Lung (tissue), 11 donors: ENCODE measurements at regions not wholly inside any gene's neighbourhood (a gene's known extent, or its start where the extent isn't known, plus 50 kb on each side); places are given as distances from the start of the nearest gene placed in this dataset.
A peak's percentile ranks its signal among the peaks of the same experiment; 100 is the strongest.

Experiments
- ATAC-seq: fragments of 200-7000 bp; cut with Tn5 transposase; one replicate; pipeline ENCODE4 v1.9.1; 2020; ENCODE audit warnings: moderate number of reproducible peaks; ENCODE audit not compliant: insufficient read depth, low FRiP score
- DNase-seq, 3 donors: peaks; one replicate each; pipeline ENCODE4 v3.0.0-alpha.2; 2013 to 2017
- H3K27ac ChIP-seq, 2 donors: one replicate each; pipeline ENCODE4 v1.5.1; 2013; ENCODE audit warnings: mild to moderate bottlenecking in 2 of 2, moderate library complexity in 2 of 2, control low read depth in 1 of 2, inconsistent platforms in 1 of 2, low read depth in 1 of 2, low read length in 1 of 2
- H3K27me3 ChIP-seq, 3 donors: one replicate each; pipeline ENCODE4 v1.5.1; 2013; ENCODE audit warnings: low read length in 2 of 3; ENCODE audit not compliant: control insufficient read depth in 3 of 3, insufficient read depth in 3 of 3
- H3K36me3 ChIP-seq, 4 donors: one replicate each; pipeline ENCODE4 v1.5.1; 2013; ENCODE audit warnings: low read length in 4 of 4, mild to moderate bottlenecking in 1 of 4, moderate library complexity in 1 of 4; ENCODE audit not compliant: control insufficient read depth in 4 of 4, insufficient read depth in 4 of 4
- H3K4me1 ChIP-seq, 5 donors: one replicate each; pipeline ENCODE4 v1.5.1; 2013; ENCODE audit warnings: low read length in 5 of 5, mild to moderate bottlenecking in 2 of 5, moderate library complexity in 1 of 5; ENCODE audit not compliant: control insufficient read depth in 5 of 5, insufficient read depth in 5 of 5
- H3K4me3 ChIP-seq: one replicate; pipeline ENCODE4 v1.5.1; 2013; ENCODE audit warnings: mild to moderate bottlenecking, control low read depth, moderate library complexity
- H3K9ac ChIP-seq, 2 donors: one replicate each; pipeline ENCODE4 v1.5.1; 2013; ENCODE audit warnings: low read length in 2 of 2, control low read depth in 1 of 2; ENCODE audit not compliant: insufficient read depth in 1 of 2
- H3K9me3 ChIP-seq, 4 donors: one replicate each; pipeline ENCODE4 v1.5.1; 2013; ENCODE audit warnings: low read length in 3 of 4, mild to moderate bottlenecking in 1 of 4, moderate library complexity in 1 of 4; ENCODE audit not compliant: control insufficient read depth in 4 of 4, insufficient read depth in 3 of 4
- WGBS, 2 donors: extraction: QIAGEN DNeasy Blood & Tissue Kit; methylation state at CpG; one replicate each; pipeline ENCODE4 v1.1.7; 2013; 5-methylcytosine and 5-hydroxymethylcytosine counted together
- TF ChIP-seq, protein P1 (sequence below): IDR thresholded peaks from 2 replicates; pipeline ENCODE4 v1.5.1; 2012; ENCODE audit warnings: mild to moderate bottlenecking; ENCODE audit errors: control extremely low read depth, extremely low read depth
- donor health status: control.
- donor health status: control.
- donor health status: Bipolar disorder and iron deficiency.
- donor health status: healthy.
- donor health status: DM: yes; HTN: yes; CAD: no.

DNA sequence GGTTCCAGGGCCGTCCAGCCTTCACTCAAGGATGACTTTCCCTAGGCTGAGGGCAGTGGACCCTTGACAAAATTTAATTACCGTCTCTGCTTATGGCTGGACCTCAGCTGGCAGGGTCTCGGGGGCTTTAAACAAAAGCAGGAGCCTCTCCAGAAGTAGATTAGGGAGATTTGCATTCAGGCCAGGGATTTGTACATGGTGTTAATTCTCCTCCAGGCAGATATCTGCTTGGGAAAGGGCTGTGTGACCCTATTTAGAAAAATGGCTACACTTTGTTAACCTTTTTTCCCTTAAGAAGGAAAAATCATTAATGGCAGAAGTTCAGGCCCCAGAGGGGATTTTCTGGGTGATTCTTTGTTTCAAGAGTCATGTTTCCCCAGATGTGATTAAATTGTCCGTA is 329.1 kb upstream of the C2CD4B start:
- Histone ChIP-seq H3K4me3 (no peak overlapping the region), H3K27me3 (no peaks in the 10 kb centered on the region), H3K9ac (no peak overlapping the region), H3K36me3 (no peaks in the 10 kb centered on the region), H3K27ac (no peak overlapping the region), H3K4me1 (peaks cover 0 to 12% (median 0%) of the 10 kb centered on the region in 5 donors), H3K9me3 (no peaks in the 10 kb centered on the region)
- DNase-seq (no peak), ATAC-seq (no peak)
- TF ChIP-seq, protein P1, sequence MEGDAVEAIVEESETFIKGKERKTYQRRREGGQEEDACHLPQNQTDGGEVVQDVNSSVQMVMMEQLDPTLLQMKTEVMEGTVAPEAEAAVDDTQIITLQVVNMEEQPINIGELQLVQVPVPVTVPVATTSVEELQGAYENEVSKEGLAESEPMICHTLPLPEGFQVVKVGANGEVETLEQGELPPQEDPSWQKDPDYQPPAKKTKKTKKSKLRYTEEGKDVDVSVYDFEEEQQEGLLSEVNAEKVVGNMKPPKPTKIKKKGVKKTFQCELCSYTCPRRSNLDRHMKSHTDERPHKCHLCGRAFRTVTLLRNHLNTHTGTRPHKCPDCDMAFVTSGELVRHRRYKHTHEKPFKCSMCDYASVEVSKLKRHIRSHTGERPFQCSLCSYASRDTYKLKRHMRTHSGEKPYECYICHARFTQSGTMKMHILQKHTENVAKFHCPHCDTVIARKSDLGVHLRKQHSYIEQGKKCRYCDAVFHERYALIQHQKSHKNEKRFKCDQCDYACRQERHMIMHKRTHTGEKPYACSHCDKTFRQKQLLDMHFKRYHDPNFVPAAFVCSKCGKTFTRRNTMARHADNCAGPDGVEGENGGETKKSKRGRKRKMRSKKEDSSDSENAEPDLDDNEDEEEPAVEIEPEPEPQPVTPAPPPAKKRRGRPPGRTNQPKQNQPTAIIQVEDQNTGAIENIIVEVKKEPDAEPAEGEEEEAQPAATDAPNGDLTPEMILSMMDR, result no peak
- 89 to 92% methylated on average over 4 of the region's 4 CpGs for WGBS, 2 donors

DNA sequence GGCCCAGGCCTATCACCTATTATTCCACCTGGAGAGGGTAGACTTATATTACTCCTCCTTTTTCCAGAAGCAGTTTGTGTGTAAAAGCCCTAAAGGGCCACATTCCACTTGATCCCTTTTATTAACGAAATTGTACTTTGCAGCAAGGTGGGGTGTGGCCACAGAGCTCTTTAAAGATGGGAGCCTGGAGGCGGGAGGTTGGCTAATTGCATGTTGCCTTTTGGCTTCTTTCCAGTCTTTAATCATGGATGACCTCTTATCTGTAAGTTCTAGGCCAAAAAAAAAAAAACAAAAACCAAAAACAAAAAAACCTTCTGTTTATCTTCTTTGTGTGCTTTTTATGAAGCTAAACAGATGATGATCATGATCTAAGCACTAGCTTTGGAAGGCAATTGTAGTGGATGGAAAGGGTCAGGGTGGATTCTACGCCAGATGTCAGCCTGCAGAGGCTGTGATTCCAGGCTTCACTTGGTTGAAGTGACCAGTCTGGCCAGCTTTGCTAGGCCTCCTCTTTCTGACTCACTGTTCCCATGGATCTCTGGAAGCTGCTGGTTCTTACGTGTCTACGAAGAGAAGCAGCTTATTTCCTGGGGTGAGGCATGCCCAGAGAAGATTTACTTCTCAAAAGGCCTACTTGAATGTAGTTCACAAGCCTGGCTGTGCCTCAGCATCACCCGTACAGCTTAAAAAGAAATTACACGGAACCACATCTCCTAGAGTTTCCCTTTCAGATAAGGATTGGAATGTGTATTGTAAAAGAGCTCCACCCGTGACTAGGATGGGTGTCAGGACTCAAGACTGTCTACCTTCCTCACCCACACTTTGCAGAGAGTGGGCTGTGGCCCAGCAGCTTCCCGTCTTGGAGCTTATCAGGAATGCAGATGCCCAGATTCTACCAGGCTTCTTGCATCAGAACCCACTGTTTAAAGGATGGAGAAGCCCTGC is 330.9 kb upstream of the C2CD4B start:
- DNase-seq (peak in 1 of 3 donors; percentile 42), ATAC-seq (peak; percentile 81)
- H3K4me3 ChIP-seq, result no peak overlapping the region
- no peaks in the 10 kb centered on the region for H3K27me3 ChIP-seq
- no peak overlapping the region for H3K9ac ChIP-seq
- WGBS, 2 donors, result 67 to 85% methylated on average over 9 of the region's 9 CpGs
- H3K9me3 ChIP-seq, result no peaks in the 10 kb centered on the region
- TF ChIP-seq, protein P1, result no peak
- H3K27ac ChIP-seq, result peak overlapping the region in 1 of 2 donors; percentile 30
- no peaks in the 10 kb centered on the region for H3K36me3 ChIP-seq
- H3K4me1 ChIP-seq, result peaks cover 0 to 12% (median 0%) of the 10 kb centered on the region in 5 donors

DNA sequence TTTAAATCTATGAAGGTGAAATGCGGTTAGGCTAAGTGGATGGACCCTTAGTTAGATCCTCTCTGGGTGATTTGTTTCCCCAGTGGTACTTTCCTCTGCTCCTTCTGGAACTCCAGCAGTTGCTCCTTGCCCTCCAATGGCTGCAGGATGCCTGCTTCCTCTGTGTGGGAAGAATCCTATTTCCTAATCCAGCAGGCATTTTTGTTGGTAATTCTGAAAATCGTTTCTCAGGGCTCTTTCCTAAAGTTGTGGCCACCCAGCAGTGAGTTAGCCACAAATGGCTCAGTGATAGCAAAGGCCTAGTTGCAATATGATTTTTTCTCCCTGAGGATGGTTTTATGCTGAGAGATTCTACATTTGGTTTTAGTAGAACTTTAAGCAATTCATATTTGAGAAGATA is 332.3 kb upstream of the C2CD4B start:
- H3K9me3 ChIP-seq, result no peaks in the 10 kb centered on the region
- H3K36me3 ChIP-seq, result no peaks in the 10 kb centered on the region
- WGBS, 2 donors, result 71 to 78% methylated on average over 2 of the region's 2 CpGs
- ATAC-seq (no peak), DNase-seq (no peak)
- H3K27me3 ChIP-seq, result no peaks in the 10 kb centered on the region
- peaks cover 0 to 12% (median 0%) of the 10 kb centered on the region in 5 donors for H3K4me1 ChIP-seq
- no peak overlapping the region for H3K9ac ChIP-seq
- no peak overlapping the region for H3K27ac ChIP-seq
- TF ChIP-seq, protein P1, result no peak
- no peak overlapping the region for H3K4me3 ChIP-seq
